WTC11 (cell line): ENCODE measurements at regions not wholly inside any gene's neighbourhood (a gene's known extent, or its start where the extent isn't known, plus 50 kb on each side); places are given as distances from the start of the nearest gene placed in this dataset.

Experiments used
- E2F1 ChIP-seq: sonication (generic); formaldehyde crosslinking; IDR thresholded peaks from 2 replicates; pipeline ENCODE4 v1.8.0; 2022; ENCODE audit warnings: mild to moderate bottlenecking, missing genetic modification reagents
- E2F4 ChIP-seq: sonication (generic); formaldehyde crosslinking; IDR thresholded peaks from 2 replicates; pipeline ENCODE4 v1.8.1; 2022; ENCODE audit warnings: low read depth, mild to moderate bottlenecking, moderate library complexity, missing genetic modification reagents, borderline replicate concordance
- FOXJ3 ChIP-seq: sonication (generic); formaldehyde crosslinking; IDR thresholded peaks from 2 replicates; pipeline ENCODE4 v1.9.0; 2021; ENCODE audit warnings: missing genetic modification reagents, mild to moderate bottlenecking, borderline replicate concordance
- NR3C1 ChIP-seq: sonication (generic); formaldehyde crosslinking; conservative IDR thresholded peaks from 2 replicates; pipeline ENCODE4 v1.8.1; 2023; ENCODE audit warnings: low read depth, mild to moderate bottlenecking, missing genetic modification reagents
- TEAD1 ChIP-seq: sonication (generic); formaldehyde crosslinking; IDR thresholded peaks from 2 replicates; pipeline ENCODE4 v1.8.0; 2022; ENCODE audit warnings: mild to moderate bottlenecking, missing genetic modification reagents
- TF ChIP-seq, protein P1 (sequence below): fragments of 200-600 bp; IDR thresholded peaks from 2 replicates; pipeline ENCODE4 v1.8.0; 2022; ENCODE audit warnings: antibody characterized with exemption

GRCh38 chr5:123835421-123835820 is 323.4 kb downstream of the CSNK1G3 start:
- TF ChIP-seq, protein P1, sequence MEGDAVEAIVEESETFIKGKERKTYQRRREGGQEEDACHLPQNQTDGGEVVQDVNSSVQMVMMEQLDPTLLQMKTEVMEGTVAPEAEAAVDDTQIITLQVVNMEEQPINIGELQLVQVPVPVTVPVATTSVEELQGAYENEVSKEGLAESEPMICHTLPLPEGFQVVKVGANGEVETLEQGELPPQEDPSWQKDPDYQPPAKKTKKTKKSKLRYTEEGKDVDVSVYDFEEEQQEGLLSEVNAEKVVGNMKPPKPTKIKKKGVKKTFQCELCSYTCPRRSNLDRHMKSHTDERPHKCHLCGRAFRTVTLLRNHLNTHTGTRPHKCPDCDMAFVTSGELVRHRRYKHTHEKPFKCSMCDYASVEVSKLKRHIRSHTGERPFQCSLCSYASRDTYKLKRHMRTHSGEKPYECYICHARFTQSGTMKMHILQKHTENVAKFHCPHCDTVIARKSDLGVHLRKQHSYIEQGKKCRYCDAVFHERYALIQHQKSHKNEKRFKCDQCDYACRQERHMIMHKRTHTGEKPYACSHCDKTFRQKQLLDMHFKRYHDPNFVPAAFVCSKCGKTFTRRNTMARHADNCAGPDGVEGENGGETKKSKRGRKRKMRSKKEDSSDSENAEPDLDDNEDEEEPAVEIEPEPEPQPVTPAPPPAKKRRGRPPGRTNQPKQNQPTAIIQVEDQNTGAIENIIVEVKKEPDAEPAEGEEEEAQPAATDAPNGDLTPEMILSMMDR = no peak
- TF ChIP-seq E2F4 (CRISPR knock-in tag) = no peak
- no peak for TF ChIP-seq FOXJ3 (CRISPR knock-in tag)
- no peak for TF ChIP-seq TEAD1
- TF ChIP-seq NR3C1 (CRISPR knock-in tag) = no peak
- no peak for TF ChIP-seq E2F1
